Caco-2 (cell line): ENCODE measurements at regions not wholly inside any gene's neighbourhood (a gene's known extent, or its start where the extent isn't known, plus 50 kb on each side); places are given as distances from the start of the nearest gene placed in this dataset.

Experiments
- BruUV-seq: library from RNA; stranded (reverse); fragments of 400-500 nt; replicated peaks from 2 replicates; lab custom pipeline; 2021; lab: Mats Ljungman, UMichigan
- CTCF ChIA-PET: fragments of 300-600 bp; sonication (Branson Sonifier 250); formaldehyde crosslinking; loops from one replicate; lab custom pipeline; 2022; ENCODE audit warnings: antibody characterized with exemption; lab: Charles Lee
- POLR2A ChIA-PET: fragments of 300-600 bp; sonication (Branson Sonifier 250); formaldehyde crosslinking; loops from one replicate; lab custom pipeline; 2022; ENCODE audit warnings: antibody characterized with exemption; lab: Charles Lee
- DNase-seq, 2 experiments: peaks; one replicate each; pipeline versions ENCODE4 v3.0.0 to v3.0.0-alpha.2; 2020 to 2022
- H3K27me3 ChIP-seq: replicated peaks from 2 replicates; pipeline ENCODE4 v1.6.0; 2011; ENCODE audit warnings: low read length; ENCODE audit not compliant: control insufficient read depth, insufficient read depth
- H3K36me3 ChIP-seq: 2 replicates; pipeline ENCODE4 v1.5.1; 2011; ENCODE audit warnings: low read length; ENCODE audit not compliant: control insufficient read depth, insufficient read depth
- H3K4me1 ChIP-seq: fragments of 250-450 bp; sonication (Bioruptor Pico); 2 replicates; pipeline ENCODE4 v1.5.1; 2020; ENCODE audit warnings: mild to moderate bottlenecking
- H3K4me3 ChIP-seq: 2 replicates; pipeline ENCODE4 v1.5.1; 2011; ENCODE audit warnings: low read depth, mild to moderate bottlenecking, control low read depth, low read length
- H3K9me3 ChIP-seq: fragments of 250-450 bp; sonication (Bioruptor Pico); 2 replicates; pipeline ENCODE4 v1.5.1; 2020; ENCODE audit warnings: mild to moderate bottlenecking, moderate library complexity
- H3K27ac Mint-ChIP-seq: one replicate; pipeline ENCODE4 v1.8.0; 2022; ENCODE audit warnings: mixed read lengths; ENCODE audit not compliant: unreplicated experiment
- H3K27me3 Mint-ChIP-seq: one replicate; pipeline ENCODE4 v1.8.0; 2022; ENCODE audit warnings: mixed read lengths; ENCODE audit not compliant: insufficient read depth, unreplicated experiment
- H3K36me3 Mint-ChIP-seq: one replicate; pipeline ENCODE4 v1.8.0; 2022; ENCODE audit warnings: mild to moderate bottlenecking, mixed read lengths; ENCODE audit not compliant: insufficient read depth, unreplicated experiment
- H3K4me1 Mint-ChIP-seq: one replicate; pipeline ENCODE4 v1.8.0; 2022; ENCODE audit warnings: low read depth, mixed read lengths; ENCODE audit not compliant: unreplicated experiment
- H3K4me3 Mint-ChIP-seq: one replicate; pipeline ENCODE4 v1.8.0; 2022; ENCODE audit warnings: mild to moderate bottlenecking, moderate library complexity, mixed read lengths; ENCODE audit not compliant: unreplicated experiment
- H3K9me3 Mint-ChIP-seq: one replicate; pipeline ENCODE4 v1.8.0; 2022; ENCODE audit warnings: mixed read lengths; ENCODE audit not compliant: unreplicated experiment
- intact Hi-C: fragments of 100-400 bp; cut with micrococcal nuclease; formaldehyde crosslinking; loops from one replicate; pipeline ENCODE4 v1.10.0; 2022; ENCODE audit not compliant: unreplicated experiment
- TF ChIP-seq, protein P1 (sequence below), 2 experiments: fragments of 200-600 bp in 1 of 2; IDR thresholded peaks; 1 replicate in 1 of 2; 2 replicates in 1 of 2; pipeline versions ENCODE4 v1.5.1 to v1.8.0; 2011 to 2022; ENCODE audit warnings: antibody characterized with exemption in 1 of 2, control low read depth in 1 of 2, inconsistent platforms in 1 of 2, low read depth in 1 of 2, low read length in 1 of 2, mild to moderate bottlenecking in 1 of 2, moderate library complexity in 1 of 2; ENCODE audit not compliant: insufficient read depth in 1 of 2, severe bottlenecking in 1 of 2, unreplicated experiment in 1 of 2

DNA sequence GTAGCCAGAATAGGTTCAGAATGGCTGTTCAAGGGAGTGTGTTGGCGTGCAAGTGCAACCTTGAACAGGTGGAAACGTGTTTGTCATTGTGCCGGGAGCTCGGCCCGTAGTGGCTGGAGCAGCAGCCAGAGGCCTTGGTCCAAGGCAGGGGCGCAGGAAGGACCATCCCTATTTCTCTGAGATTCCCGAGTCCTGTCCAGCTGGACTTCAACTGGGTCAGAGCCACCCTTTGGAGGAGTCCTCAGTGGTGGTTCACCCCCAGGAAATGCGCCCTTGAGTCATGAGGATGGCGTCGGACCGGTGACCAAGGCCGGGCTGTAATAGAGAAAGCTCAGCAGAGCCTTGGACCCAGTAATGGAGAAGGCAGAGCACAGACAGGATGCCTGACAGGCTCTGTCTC, 1402.0 kb downstream of the BRD1 start:
- Mint-ChIP-seq H3K4me1 (no peaks in the 10 kb centered on the region), H3K27ac (no peak overlapping the region), H3K9me3 (no peaks in the 10 kb centered on the region), H3K36me3 (no peaks in the 10 kb centered on the region), H3K27me3 (peaks cover 17% of the 10 kb centered on the region), H3K4me3 (no peak overlapping the region)
- Histone ChIP-seq H3K36me3 (no peaks in the 10 kb centered on the region), H3K4me3 (no peak overlapping the region), H3K4me1 (no peaks in the 10 kb centered on the region), H3K9me3 (no peaks in the 10 kb centered on the region), H3K27me3 (no peaks in the 10 kb centered on the region)
- ChIA-PET POLR2A (no interaction called here), CTCF (no interaction called here)
- BruUV-seq: no TSS peak
- no peak for DNase-seq
- TF ChIP-seq, protein P1, sequence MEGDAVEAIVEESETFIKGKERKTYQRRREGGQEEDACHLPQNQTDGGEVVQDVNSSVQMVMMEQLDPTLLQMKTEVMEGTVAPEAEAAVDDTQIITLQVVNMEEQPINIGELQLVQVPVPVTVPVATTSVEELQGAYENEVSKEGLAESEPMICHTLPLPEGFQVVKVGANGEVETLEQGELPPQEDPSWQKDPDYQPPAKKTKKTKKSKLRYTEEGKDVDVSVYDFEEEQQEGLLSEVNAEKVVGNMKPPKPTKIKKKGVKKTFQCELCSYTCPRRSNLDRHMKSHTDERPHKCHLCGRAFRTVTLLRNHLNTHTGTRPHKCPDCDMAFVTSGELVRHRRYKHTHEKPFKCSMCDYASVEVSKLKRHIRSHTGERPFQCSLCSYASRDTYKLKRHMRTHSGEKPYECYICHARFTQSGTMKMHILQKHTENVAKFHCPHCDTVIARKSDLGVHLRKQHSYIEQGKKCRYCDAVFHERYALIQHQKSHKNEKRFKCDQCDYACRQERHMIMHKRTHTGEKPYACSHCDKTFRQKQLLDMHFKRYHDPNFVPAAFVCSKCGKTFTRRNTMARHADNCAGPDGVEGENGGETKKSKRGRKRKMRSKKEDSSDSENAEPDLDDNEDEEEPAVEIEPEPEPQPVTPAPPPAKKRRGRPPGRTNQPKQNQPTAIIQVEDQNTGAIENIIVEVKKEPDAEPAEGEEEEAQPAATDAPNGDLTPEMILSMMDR (IDR thresholded peaks at IDR 0.05; ENCODE audit: insufficient read depth in 1 of 2, low read depth in 1 of 2, low read length in 1 of 2, severe bottlenecking in 1 of 2, unreplicated experiment in 1 of 2): no peak
- intact Hi-C loops: no loop called here

DNA sequence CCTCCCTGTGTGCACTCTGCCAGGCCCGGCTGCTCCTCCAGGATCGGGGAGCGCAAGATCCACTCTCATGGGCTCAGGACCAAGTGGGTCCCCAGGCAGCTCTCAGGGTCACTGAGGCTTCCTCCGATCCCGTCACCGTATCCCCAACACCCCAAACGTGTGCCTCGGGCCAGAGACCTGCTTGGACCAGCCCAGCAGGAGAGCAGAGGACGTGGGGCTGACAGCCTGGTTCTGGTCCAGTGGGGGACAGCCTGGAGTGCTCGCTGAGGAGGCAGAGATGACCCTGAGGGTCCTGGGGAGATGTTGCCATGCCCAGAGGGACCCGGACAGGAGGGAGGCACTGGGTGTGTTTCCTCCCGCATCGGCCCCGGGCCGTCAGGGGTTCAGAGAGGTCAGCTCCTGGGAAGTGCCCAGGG, 1402.6 kb downstream of the BRD1 start:
- BruUV-seq: no TSS peak
- CTCF ChIA-PET: no interaction called here
- H3K9me3 Mint-ChIP-seq: no peaks in the 10 kb centered on the region
- POLR2A ChIA-PET: no interaction called here
- Histone ChIP-seq H3K36me3 (no peaks in the 10 kb centered on the region), H3K4me3 (no peak overlapping the region), H3K4me1 (no peaks in the 10 kb centered on the region), H3K9me3 (no peaks in the 10 kb centered on the region), H3K27me3 (no peaks in the 10 kb centered on the region)
- intact Hi-C loops: no loop called here
- DNase-seq: no peak
- H3K27me3 Mint-ChIP-seq: peaks cover 17% of the 10 kb centered on the region
- no peaks in the 10 kb centered on the region for H3K36me3 Mint-ChIP-seq
- H3K4me3 Mint-ChIP-seq: no peak overlapping the region
- H3K4me1 Mint-ChIP-seq: no peaks in the 10 kb centered on the region
- TF ChIP-seq, protein P1 (IDR thresholded peaks at IDR 0.05; ENCODE audit: insufficient read depth in 1 of 2, low read depth in 1 of 2, low read length in 1 of 2, severe bottlenecking in 1 of 2, unreplicated experiment in 1 of 2): no peak
- no peak overlapping the region for H3K27ac Mint-ChIP-seq

DNA sequence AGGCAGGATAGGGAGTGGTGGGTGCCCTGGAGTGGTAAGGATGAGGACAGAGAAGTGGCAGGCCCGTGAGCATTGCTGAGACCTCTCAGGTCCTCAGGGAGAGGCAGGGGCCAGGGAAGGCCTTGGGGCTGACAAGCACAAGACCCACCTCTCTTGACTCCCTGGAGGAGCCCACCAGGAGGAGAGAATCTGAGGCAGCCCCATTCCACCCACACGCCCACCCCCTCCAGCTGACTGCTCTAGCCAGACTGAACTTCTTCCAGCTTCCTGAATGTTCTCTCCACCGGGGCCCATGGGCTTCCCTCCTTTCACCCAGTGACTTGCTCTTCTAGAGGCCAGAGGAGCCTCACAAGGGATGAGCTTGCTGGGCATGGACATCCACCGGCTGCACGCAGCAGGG, 1403.0 kb downstream of the BRD1 start:
- no peak overlapping the region for H3K4me3 Mint-ChIP-seq
- ChIA-PET POLR2A (no interaction called here), CTCF (no interaction called here)
- H3K27me3 Mint-ChIP-seq: peaks cover 17% of the 10 kb centered on the region
- TF ChIP-seq, protein P1 (IDR thresholded peaks at IDR 0.05; ENCODE audit: insufficient read depth in 1 of 2, low read depth in 1 of 2, low read length in 1 of 2, severe bottlenecking in 1 of 2, unreplicated experiment in 1 of 2): no peak
- no TSS peak for BruUV-seq
- no peak overlapping the region for H3K4me3 ChIP-seq
- H3K36me3 ChIP-seq: no peaks in the 10 kb centered on the region
- no peak for DNase-seq
- no peaks in the 10 kb centered on the region for H3K9me3 ChIP-seq
- no peak overlapping the region for H3K27ac Mint-ChIP-seq
- H3K4me1 ChIP-seq: no peaks in the 10 kb centered on the region
- no peaks in the 10 kb centered on the region for H3K27me3 ChIP-seq
- H3K36me3 Mint-ChIP-seq: no peaks in the 10 kb centered on the region
- H3K9me3 Mint-ChIP-seq: no peaks in the 10 kb centered on the region
- intact Hi-C loops: no loop called here
- no peaks in the 10 kb centered on the region for H3K4me1 Mint-ChIP-seq
